ENCODE measurements at regions not wholly inside any gene's neighbourhood (a gene's known extent, or its start where the extent isn't known, plus 50 kb on each side); places are given as distances from the start of the nearest gene placed in this dataset.

GRCh38 chr11:80157447-80157846 is 716.6 kb upstream of the TENM4 start:
- Histone ChIP-seq H2BK20ac (ENCODE audit: low read length) (no peak overlapping the region), H4K20me1 (replicated peaks in 1 of 2; ENCODE audit: control insufficient read depth in 1 of 2, insufficient read depth in 2 of 2, low read length in 2 of 2) (no peaks in the 10 kb centered on the region), H3K79me2 (ENCODE audit: control insufficient read depth in 1 of 2, insufficient read depth in 2 of 2, low read length in 2 of 2) (no peaks in the 10 kb centered on the region), H3K23ac (ENCODE audit: insufficient read length) (no peak overlapping the region), H3K56ac (replicated peaks; ENCODE audit: insufficient read length, low read depth, low read length) (no peak overlapping the region), H2BK12ac (ENCODE audit: low read depth, low read length) (no peak overlapping the region), H3K27ac (ENCODE audit: low read depth, low read length) (0 out of 2 replicates have a peak overlapping the region, but pooled peaks have one; percentile 34), H4K8ac (ENCODE audit: extremely low read depth, insufficient read depth, low read length) (no peak overlapping the region), H3K4me2 (ENCODE audit: insufficient read depth in 1 of 2, low read depth in 2 of 2, low read length in 2 of 2) (peak overlapping the region; percentile 32 to 56; a peak in 2 of 4 replicates), H3K23me2 (ENCODE audit: low read depth, low read length) (no peaks in the 10 kb centered on the region), H3K4ac (replicated peaks; ENCODE audit: insufficient read length, low read depth, low read length) (no peak overlapping the region), H2BK5ac (ENCODE audit: low read depth, low read length) (no peak overlapping the region; the same call in 1 of the 2 replicates), H2AK5ac (ENCODE audit: low read depth, low read length) (no peak overlapping the region), H2AFZ (ENCODE audit: low read length) (peak overlapping the region; percentile 31; the same call in 1 of the 2 replicates), H3K4me1 (replicated peaks in 1 of 4; ENCODE audit: control insufficient read depth in 3 of 4, insufficient read depth in 4 of 4, low read length in 3 of 4) (peaks cover 0 to 16% (median 5%) of the 10 kb centered on the region in 4 experiments; a peak in 5 of 7 replicates), H2BK15ac (ENCODE audit: low read length) (no peak overlapping the region), H4K5ac (ENCODE audit: insufficient read length, low read depth, low read length) (no peak overlapping the region), H3K36me3 (ENCODE audit: control insufficient read depth in 2 of 4, insufficient read depth in 4 of 4, low read length in 3 of 4) (no peaks in the 10 kb centered on the region), H2BK120ac (replicated peaks; ENCODE audit: low read depth, low read length) (no peak overlapping the region), H4K91ac (replicated peaks; ENCODE audit: insufficient read length, low read length) (no peak overlapping the region), H3K18ac (ENCODE audit: extremely low read depth, low read length) (no peak overlapping the region; the same call in 1 of the 2 replicates), H3K14ac (ENCODE audit: insufficient read length) (no peak overlapping the region), H3K79me1 (ENCODE audit: low read depth, low read length) (no peaks in the 10 kb centered on the region), H3K9ac (replicated peaks in 1 of 4; ENCODE audit: extremely low read depth in 1 of 4, low read depth in 3 of 4, low read length in 3 of 4) (no peak overlapping the region), H3K27me3 (replicated peaks in 1 of 4; ENCODE audit: control insufficient read depth in 3 of 4, extremely low read depth in 1 of 4, insufficient read depth in 3 of 4, low read length in 3 of 4) (no peaks in the 10 kb centered on the region), H3K9me3 (ENCODE audit: insufficient read depth in 2 of 2, low read depth in 1 of 2, low read length in 1 of 2) (no peaks in the 10 kb centered on the region), H3K4me3 (ENCODE audit: extremely low read depth in 1 of 4, insufficient read depth in 2 of 4, low read depth in 3 of 4, low read length in 4 of 4) (no peak overlapping the region; a peak in 1 of 8 replicates)
- FAIRE-seq = no peak
- CTCF ChIA-PET (ENCODE audit: partially characterized antibody) = interaction anchor here (1.0 to 2.9 kb wide), 5 partner anchors 11 to 213 kb away, joined by 3 to 18 read pairs (median 3); no protein-coding TSS in a partner anchor
- DNase-seq (ENCODE audit: low read depth in 1 of 2, low spot score in 2 of 2) = no peak
- WGBS, 2 experiments (ENCODE audit: extremely low coverage in 1 of 2, insufficient coverage in 1 of 2, insufficient read length in 1 of 2, insufficient replicate concordance in 2 of 2, low coverage in 1 of 2, low lambda C conversion rate in 2 of 2, missing lambda C conversion rate in 1 of 2) = 25% methylated on average over 3 of the region's 3 CpGs; no CpG with 5 or more reads in 1 of the 2 experiments
- TF ChIP-seq TCF12 (IDR thresholded peaks at IDR 0.05; ENCODE audit: low read depth, low read length) (0 out of 2 replicates have a peak, but pooled peaks have one; percentile 70), SUZ12 (IDR thresholded peaks at IDR 0.05; ENCODE audit: low read length) (no peak)
- POLR2A ChIA-PET (ENCODE audit: partially characterized antibody) = no interaction called here

All from H1 (cell line).